ENCODE measurements at regions not wholly inside any gene's neighbourhood (a gene's known extent, or its start where the extent isn't known, plus 50 kb on each side); places are given as distances from the start of the nearest gene placed in this dataset.
"Not testable (repeated sequence)": the region's sequence is repeated elsewhere in the genome, so short reads cannot be mapped to it uniquely, and the experiment has no call there.

- DNase-seq (ENCODE audit: low read depth in 2 of 2): no peak
These were observed 2392.6 kb upstream of the C9orf72 start for GRCh38 chr9:29965834-29966233.

- DNase-seq (ENCODE audit: low read depth in 2 of 2): no peak
These were observed 2393.0 kb upstream of the C9orf72 start for GRCh38 chr9:29966247-29966646.

- no peak for DNase-seq (ENCODE audit: low read depth in 2 of 2)
These were observed 2395.6 kb upstream of the C9orf72 start for GRCh38 chr9:29968831-29969230.

- DNase-seq (ENCODE audit: low read depth in 2 of 2): no peak
These were observed 2396.1 kb upstream of the C9orf72 start for GRCh38 chr9:29969408-29969807.

- DNase-seq (ENCODE audit: low read depth in 2 of 2): no peak
These were observed 2396.8 kb upstream of the C9orf72 start for GRCh38 chr9:29969856-29970647.

- DNase-seq (ENCODE audit: low read depth in 2 of 2): no peak
These were observed 2400.9 kb upstream of the C9orf72 start for GRCh38 chr9:29974197-29974596.

GRCh38 chr9:29976981-29977380 is 2403.7 kb upstream of the C9orf72 start:
- no peak for DNase-seq (ENCODE audit: low read depth in 2 of 2)

GRCh38 chr9:29981013-29981412 is 2403.4 kb upstream of the ACO1 start:
- DNase-seq (ENCODE audit: low read depth in 2 of 2): no peak

- no peak for DNase-seq (ENCODE audit: low read depth in 2 of 2)
These were observed 2384.8 kb upstream of the ACO1 start for GRCh38 chr9:29999645-30000044.

GRCh38 chr9:30010691-30011090 is 2373.8 kb upstream of the ACO1 start:
- DNase-seq (ENCODE audit: low read depth in 2 of 2): no peak

- no peak for DNase-seq (ENCODE audit: low read depth in 2 of 2)
These were observed 2371.8 kb upstream of the ACO1 start for GRCh38 chr9:30012622-30013021.

- no peak for DNase-seq (ENCODE audit: low read depth in 2 of 2)
These were observed 2369.4 kb upstream of the ACO1 start for GRCh38 chr9:30015073-30015472.

- DNase-seq (ENCODE audit: low read depth in 2 of 2): no peak
These were observed 2364.3 kb upstream of the ACO1 start for GRCh38 chr9:30020161-30020560.

GRCh38 chr9:30035761-30036160 is 2348.7 kb upstream of the ACO1 start:
- no peak for DNase-seq (ENCODE audit: low read depth in 2 of 2)

GRCh38 chr9:30036558-30036957 is 2347.9 kb upstream of the ACO1 start:
- DNase-seq (ENCODE audit: low read depth in 2 of 2): no peak

GRCh38 chr9:30039712-30040111 is 2344.7 kb upstream of the ACO1 start:
- DNase-seq (ENCODE audit: low read depth in 2 of 2): no peak

GRCh38 chr9:30048396-30048795 is 2336.0 kb upstream of the ACO1 start:
- no peak for DNase-seq (ENCODE audit: low read depth in 2 of 2)

- DNase-seq (ENCODE audit: low read depth in 2 of 2): no peak
These were observed 2326.0 kb upstream of the ACO1 start for GRCh38 chr9:30058463-30058862.

- DNase-seq (ENCODE audit: low read depth in 2 of 2): no peak
These were observed 2323.5 kb upstream of the ACO1 start for GRCh38 chr9:30060976-30061375.

- no peak for DNase-seq (ENCODE audit: low read depth in 2 of 2)
These were observed 2318.6 kb upstream of the ACO1 start for GRCh38 chr9:30065888-30066287.

- not testable (repeated sequence) for DNase-seq (ENCODE audit: low read depth in 2 of 2)
These were observed 2315.2 kb upstream of the ACO1 start for GRCh38 chr9:30069236-30069635.

- no peak for DNase-seq (ENCODE audit: low read depth in 2 of 2)
These were observed 2309.4 kb upstream of the ACO1 start for GRCh38 chr9:30075022-30075421.

- DNase-seq (ENCODE audit: low read depth in 2 of 2): peak in 1 of 2 donors; percentile 4
These were observed 2308.8 kb upstream of the ACO1 start for GRCh38 chr9:30075451-30076199.

Measured in stimulated activated CD4-positive, alpha-beta T cell treated with anti-CD3 and anti-CD28 coated beads, Interleukin-1b, Interleukin-23, amount 100 ng/mL, for 4 hours (primary cell).